GM23338 (cell line): ENCODE measurements at regions not wholly inside any gene's neighbourhood (a gene's known extent, or its start where the extent isn't known, plus 50 kb on each side); places are given as distances from the start of the nearest gene placed in this dataset.
A peak's percentile ranks its signal among the peaks of the same experiment; 100 is the strongest.

ENCODE experiments used
- CREB1 ChIP-seq: fragments of 250-450 bp; sonication (Bioruptor Pico); IDR thresholded peaks from 2 replicates; pipeline ENCODE4 v1.5.0; 2020; ENCODE audit warnings: low read depth, mild to moderate bottlenecking, moderate library complexity
- CTCF ChIP-seq, 2 experiments: fragments of 200-600 bp in 1 of 2; sonication (generic) in 1 of 2; conservative IDR thresholded peaks; 2 replicates each; pipeline versions ENCODE4 v1.5.1 to v1.6.1; 2016 to 2017; ENCODE audit warnings: antibody characterized with exemption in 2 of 2, low read depth in 2 of 2, mild to moderate bottlenecking in 2 of 2, moderate library complexity in 1 of 2
- ETS1 ChIP-seq: IDR thresholded peaks from 2 replicates; pipeline ENCODE4 v1.6.1; 2016; ENCODE audit warnings: antibody characterized with exemption
- EZH2 ChIP-seq: fragments of 200-600 bp; sonication (generic); IDR thresholded peaks from one replicate; pipeline ENCODE4 v1.8.0; 2017; ENCODE audit warnings: antibody characterized with exemption, mild to moderate bottlenecking, low read depth; ENCODE audit not compliant: unreplicated experiment
- EZH2phosphoT487 ChIP-seq: fragments of 200-600 bp; sonication (generic); IDR thresholded peaks from one replicate; pipeline ENCODE4 v1.8.1; 2018; ENCODE audit warnings: antibody characterized with exemption; ENCODE audit not compliant: unreplicated experiment
- JUNB ChIP-seq: IDR thresholded peaks from one replicate; pipeline ENCODE4 v1.6.1; 2016; ENCODE audit warnings: antibody characterized with exemption; ENCODE audit not compliant: unreplicated experiment
- POLR2AphosphoS5 ChIP-seq: IDR thresholded peaks from 2 replicates; pipeline ENCODE4 v1.6.1; 2016; ENCODE audit warnings: antibody characterized with exemption, low read depth
- REST ChIP-seq: IDR thresholded peaks from one replicate; pipeline ENCODE4 v1.6.1; 2018; ENCODE audit warnings: antibody characterized with exemption; ENCODE audit not compliant: unreplicated experiment
- ZNF114 ChIP-seq: fragments of 250-450 bp; sonication (Bioruptor Pico); IDR thresholded peaks from 2 replicates; pipeline ENCODE4 v1.5.0; 2020; ENCODE audit warnings: mild to moderate bottlenecking, moderate library complexity
- ZNF462 ChIP-seq: fragments of 250-450 bp; sonication (Bioruptor Pico); IDR thresholded peaks from 2 replicates; pipeline ENCODE4 v1.5.0; 2020; ENCODE audit warnings: mild to moderate bottlenecking, moderate library complexity

GRCh38 chr22:22060200-22061084, 77.9 kb upstream of the TOP3B start:
- no peak for TF ChIP-seq CREB1 (CRISPR knock-in tag)
- peak; percentile 87 for TF ChIP-seq CTCF (conservative IDR thresholded peaks at IDR 0.05; ENCODE audit: low read depth in 2 of 2)
- no peak for TF ChIP-seq ETS1
- no peak for TF ChIP-seq POLR2AphosphoS5
- TF ChIP-seq ZNF114 (CRISPR knock-in tag) = no peak
- TF ChIP-seq EZH2 = no peak
- no peak for TF ChIP-seq EZH2phosphoT487
- TF ChIP-seq ZNF462 = no peak
- no peak for TF ChIP-seq REST
- TF ChIP-seq JUNB = no peak
